ENCODE measurements at regions not wholly inside any gene's neighbourhood (a gene's known extent, or its start where the extent isn't known, plus 50 kb on each side); places are given as distances from the start of the nearest gene placed in this dataset.
"Not testable (repeated sequence)": the region's sequence is repeated elsewhere in the genome, so short reads cannot be mapped to it uniquely, and the experiment has no call there.

DNA sequence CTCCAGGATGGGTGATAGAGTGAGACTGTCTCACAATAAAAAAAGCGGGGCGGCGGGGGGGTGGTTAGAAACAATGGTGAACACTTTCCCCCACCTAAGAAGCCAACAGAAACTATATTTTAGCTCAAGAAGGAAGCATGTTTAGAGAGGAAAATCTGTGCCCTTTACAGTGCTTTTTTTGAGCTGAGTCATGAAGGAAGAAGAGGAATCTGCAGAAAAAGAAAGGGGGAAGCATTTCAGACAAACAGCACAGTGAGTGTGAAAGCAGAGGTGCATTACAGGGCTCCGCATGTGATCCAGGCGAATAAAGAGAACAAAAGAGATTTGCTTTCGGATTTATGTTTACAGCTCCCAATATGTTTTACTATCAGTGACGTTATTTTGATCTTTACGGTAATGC is 1504.6 kb upstream of the WWC1 start:
- no peak for TF ChIP-seq MYC (IDR thresholded peaks at IDR 0.05; ENCODE audit: low read depth, low read length)
- TF ChIP-seq, protein P1, sequence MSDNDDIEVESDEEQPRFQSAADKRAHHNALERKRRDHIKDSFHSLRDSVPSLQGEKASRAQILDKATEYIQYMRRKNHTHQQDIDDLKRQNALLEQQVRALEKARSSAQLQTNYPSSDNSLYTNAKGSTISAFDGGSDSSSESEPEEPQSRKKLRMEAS (IDR thresholded peaks at IDR 0.05; ENCODE audit: low read depth, low read length): no peak
- TF ChIP-seq, protein P2, sequence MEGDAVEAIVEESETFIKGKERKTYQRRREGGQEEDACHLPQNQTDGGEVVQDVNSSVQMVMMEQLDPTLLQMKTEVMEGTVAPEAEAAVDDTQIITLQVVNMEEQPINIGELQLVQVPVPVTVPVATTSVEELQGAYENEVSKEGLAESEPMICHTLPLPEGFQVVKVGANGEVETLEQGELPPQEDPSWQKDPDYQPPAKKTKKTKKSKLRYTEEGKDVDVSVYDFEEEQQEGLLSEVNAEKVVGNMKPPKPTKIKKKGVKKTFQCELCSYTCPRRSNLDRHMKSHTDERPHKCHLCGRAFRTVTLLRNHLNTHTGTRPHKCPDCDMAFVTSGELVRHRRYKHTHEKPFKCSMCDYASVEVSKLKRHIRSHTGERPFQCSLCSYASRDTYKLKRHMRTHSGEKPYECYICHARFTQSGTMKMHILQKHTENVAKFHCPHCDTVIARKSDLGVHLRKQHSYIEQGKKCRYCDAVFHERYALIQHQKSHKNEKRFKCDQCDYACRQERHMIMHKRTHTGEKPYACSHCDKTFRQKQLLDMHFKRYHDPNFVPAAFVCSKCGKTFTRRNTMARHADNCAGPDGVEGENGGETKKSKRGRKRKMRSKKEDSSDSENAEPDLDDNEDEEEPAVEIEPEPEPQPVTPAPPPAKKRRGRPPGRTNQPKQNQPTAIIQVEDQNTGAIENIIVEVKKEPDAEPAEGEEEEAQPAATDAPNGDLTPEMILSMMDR (IDR thresholded peaks at IDR 0.05; ENCODE audit: low read depth, low read length): no peak
- TF ChIP-seq POLR2A (IDR thresholded peaks at IDR 0.05; ENCODE audit: extremely low read depth, insufficient read length): no peak

DNA sequence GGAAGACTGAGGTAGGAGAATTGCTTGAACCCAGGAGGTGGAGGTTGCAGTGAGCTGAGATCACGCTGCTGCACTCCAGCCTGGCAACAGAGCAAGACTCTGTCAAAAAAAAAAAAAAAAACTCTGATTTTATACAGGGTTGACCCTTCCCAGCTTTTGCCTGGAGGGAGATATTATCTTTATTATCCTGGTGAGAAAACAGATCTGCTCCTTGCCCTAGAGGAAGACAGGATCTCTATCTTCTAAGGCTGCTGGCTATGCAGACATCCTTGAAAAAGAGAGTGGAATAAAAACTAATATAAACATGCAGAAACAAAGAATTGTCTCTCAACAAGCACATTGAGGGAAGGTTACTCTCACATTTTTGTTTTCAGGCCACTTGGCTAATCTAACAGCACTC is 1503.4 kb upstream of the WWC1 start:
- TF ChIP-seq, protein P2 (IDR thresholded peaks at IDR 0.05; ENCODE audit: low read depth, low read length): no peak
- TF ChIP-seq, protein P1 (IDR thresholded peaks at IDR 0.05; ENCODE audit: low read depth, low read length): no peak
- TF ChIP-seq POLR2A (IDR thresholded peaks at IDR 0.05; ENCODE audit: extremely low read depth, insufficient read length) (no peak), MYC (IDR thresholded peaks at IDR 0.05; ENCODE audit: low read depth, low read length) (no peak)
- H3K4me3 ChIP-seq (ENCODE audit: low read depth, low read length): no peak overlapping the region
- DNase-seq (ENCODE audit: low read depth): no peak

More for the DNA sequence above, 1504.6 kb upstream of the WWC1 start:
- DNase-seq (ENCODE audit: low read depth): no peak
- no peak overlapping the region for H3K4me3 ChIP-seq (ENCODE audit: low read depth, low read length)

DNA sequence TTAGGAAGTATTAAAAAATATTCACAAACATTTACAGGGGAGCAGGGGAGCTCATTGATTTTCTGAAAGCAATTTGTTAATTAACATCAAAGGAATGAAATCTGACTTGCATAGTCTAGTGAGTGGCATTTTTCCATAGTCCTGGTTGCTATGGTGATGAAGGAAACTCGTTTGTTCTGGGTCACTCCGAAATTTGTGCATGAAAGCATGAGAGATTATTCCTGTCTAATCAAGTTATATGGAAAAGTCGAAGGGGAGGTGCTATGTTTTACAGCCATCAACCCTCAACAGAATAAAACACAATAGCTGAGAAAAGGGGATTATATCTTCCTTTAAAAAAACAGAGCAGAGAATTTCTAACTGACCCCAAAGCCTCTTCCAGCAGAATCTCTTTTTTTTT is 1495.7 kb upstream of the WWC1 start:
- H3K4me3 ChIP-seq (ENCODE audit: low read depth, low read length): no peak overlapping the region
- DNase-seq (ENCODE audit: low read depth): no peak
- TF ChIP-seq POLR2A (IDR thresholded peaks at IDR 0.05; ENCODE audit: extremely low read depth, insufficient read length) (no peak), MYC (IDR thresholded peaks at IDR 0.05; ENCODE audit: low read depth, low read length) (no peak)
- TF ChIP-seq, protein P2 (IDR thresholded peaks at IDR 0.05; ENCODE audit: low read depth, low read length): no peak
- TF ChIP-seq, protein P1 (IDR thresholded peaks at IDR 0.05; ENCODE audit: low read depth, low read length): no peak

DNA sequence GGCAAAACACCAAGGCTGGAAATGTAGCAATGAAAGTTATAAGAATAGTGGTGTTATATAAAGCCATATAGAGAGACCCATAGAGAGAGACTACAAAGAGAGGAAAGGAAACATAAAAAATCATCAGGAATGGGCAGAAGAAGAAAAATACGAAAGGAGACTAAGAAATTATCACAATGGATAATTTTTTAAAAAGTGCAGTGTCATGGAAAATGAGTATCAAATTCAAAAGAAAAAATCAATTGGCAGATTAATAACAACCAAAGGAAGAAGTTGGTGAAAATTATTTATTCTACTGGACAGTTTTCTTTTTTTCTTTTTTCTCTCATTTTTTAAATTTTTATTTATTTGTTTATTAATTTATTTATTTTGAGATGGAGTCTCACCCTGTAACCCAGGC is 1488.4 kb upstream of the WWC1 start:
- no peak for DNase-seq (ENCODE audit: low read depth)
- no peak for TF ChIP-seq POLR2A (IDR thresholded peaks at IDR 0.05; ENCODE audit: extremely low read depth, insufficient read length)
- no peak for TF ChIP-seq MYC (IDR thresholded peaks at IDR 0.05; ENCODE audit: low read depth, low read length)
- TF ChIP-seq, protein P1 (IDR thresholded peaks at IDR 0.05; ENCODE audit: low read depth, low read length): no peak
- TF ChIP-seq, protein P2 (IDR thresholded peaks at IDR 0.05; ENCODE audit: low read depth, low read length): no peak
- no peak overlapping the region for H3K4me3 ChIP-seq (ENCODE audit: low read depth, low read length)

DNA sequence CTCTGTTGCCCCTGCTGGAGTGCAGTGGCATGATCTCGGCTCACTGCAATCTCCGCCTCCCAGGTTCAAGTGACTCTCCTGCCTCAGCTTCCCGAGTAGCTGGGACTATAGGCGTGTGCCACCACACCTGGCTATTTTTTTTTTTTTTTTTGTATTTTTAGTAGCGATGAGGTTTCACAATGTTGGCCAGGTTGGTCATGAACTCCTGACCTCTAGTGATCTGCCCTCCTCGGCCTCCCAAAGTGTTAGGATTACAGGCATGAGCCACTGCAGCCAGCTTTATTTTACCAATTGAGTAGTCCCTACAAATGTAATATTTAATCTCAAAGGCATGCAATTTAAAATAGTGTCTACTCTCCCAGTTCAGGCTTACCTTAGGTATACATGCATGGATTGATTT is 1487.2 kb upstream of the WWC1 start:
- H3K4me3 ChIP-seq (ENCODE audit: low read depth, low read length); DNase-seq (ENCODE audit: low read depth): not testable (repeated sequence)

DNA sequence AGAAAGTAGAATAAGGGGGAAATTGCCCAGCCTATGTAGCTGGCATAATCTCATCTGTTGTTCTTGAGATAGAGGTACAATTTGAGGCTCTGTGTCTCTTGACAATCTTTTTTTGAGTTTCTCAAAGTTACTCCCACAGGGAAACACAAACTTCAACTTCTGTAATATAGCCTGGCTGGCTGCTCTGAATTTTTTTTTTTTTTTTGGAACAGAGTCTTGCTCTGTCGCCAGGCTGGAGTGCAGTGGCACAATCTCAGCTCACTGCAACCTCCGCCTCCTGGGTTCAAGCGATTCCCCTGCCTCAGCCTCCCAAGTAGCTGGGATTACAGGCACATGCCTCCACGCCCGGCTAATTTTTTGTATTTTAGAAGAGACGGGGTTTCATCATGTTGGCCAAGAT is 1486.8 kb upstream of the WWC1 start:
- H3K4me3 ChIP-seq (ENCODE audit: low read depth, low read length); DNase-seq (ENCODE audit: low read depth): not testable (repeated sequence)

DNA sequence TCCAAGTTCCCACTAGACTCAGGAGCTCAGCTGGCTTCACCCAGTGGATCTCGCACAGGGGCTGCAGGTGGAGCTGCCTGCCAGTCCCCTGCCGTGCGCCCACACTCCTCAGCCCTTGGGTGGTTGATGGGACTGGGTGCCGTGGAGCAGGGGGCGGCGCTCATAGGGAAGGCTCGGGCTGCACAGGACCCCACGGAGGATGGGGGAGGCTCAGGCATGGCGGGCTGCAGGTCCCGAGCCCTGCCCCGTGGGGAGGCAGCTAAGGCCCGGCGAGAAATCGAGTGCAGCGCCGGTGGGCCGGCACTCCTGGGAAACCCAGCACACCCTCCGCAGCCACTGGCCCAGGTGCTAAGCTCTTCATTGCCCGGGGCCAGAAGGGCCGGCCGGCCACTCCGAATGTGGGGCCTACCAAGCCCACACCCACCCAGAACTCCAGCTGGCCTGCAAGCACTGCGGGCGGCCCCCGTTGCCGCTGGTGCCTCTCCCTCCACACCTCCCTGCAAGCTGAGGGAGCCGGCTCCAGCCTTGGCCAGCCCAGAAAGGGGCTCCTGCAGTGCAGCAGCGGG is 1481.3 kb upstream of the WWC1 start:
- not testable (repeated sequence) for H3K4me3 ChIP-seq (ENCODE audit: low read depth, low read length); DNase-seq (ENCODE audit: low read depth)

Data from NB4 (cell line).